Right atrium auricular region (tissue), 2 donors: ENCODE measurements at regions not wholly inside any gene's neighbourhood (a gene's known extent, or its start where the extent isn't known, plus 50 kb on each side); places are given as distances from the start of the nearest gene placed in this dataset.

Source experiments
- DNase-seq: peaks from one replicate; pipeline ENCODE4 v3.0.0-alpha.2; 2019; ENCODE audit warnings: low spot score
- H3K27ac ChIP-seq, 2 donors: fragments of 200-600 bp; sonication (generic); 1 replicate in 1 of 2; 2 replicates in 1 of 2; pipeline ENCODE4 v1.5.1; 2016 to 2019
- H3K27me3 ChIP-seq, 2 donors: fragments of 200-600 bp; sonication (generic); one replicate each; pipeline versions ENCODE4 v1.5.1 to v1.6.0; 2017 to 2019
- H3K36me3 ChIP-seq: fragments of 200-600 bp; sonication (generic); one replicate; pipeline ENCODE4 v1.5.1; 2016
- H3K4me1 ChIP-seq, 2 donors: fragments of 200-600 bp; sonication (generic); one replicate each; pipeline versions ENCODE4 v1.5.1 to v1.6.0; 2017 to 2019
- H3K4me3 ChIP-seq, 2 donors: fragments of 200-600 bp; sonication (generic); 1 replicate in 1 of 2; 2 replicates in 1 of 2; pipeline ENCODE4 v1.5.1; 2017 to 2019; ENCODE audit warnings: mild to moderate bottlenecking in 1 of 2, moderate library complexity in 1 of 2
- H3K9me3 ChIP-seq, 2 donors: fragments of 200-600 bp; sonication (generic); one replicate each; pipeline ENCODE4 v1.5.1; 2019
- CTCF ChIP-seq, 2 donors: fragments of 200-600 bp; sonication (generic); IDR thresholded peaks; one replicate each; pipeline ENCODE4 v1.5.1; 2019; ENCODE audit warnings: antibody characterized with exemption in 2 of 2

- H3K4me1 ChIP-seq = peaks cover 0 to 2% of the 10 kb centered on the region in 2 donors
- no peak for DNase-seq
- no peak overlapping the region for H3K27ac ChIP-seq
- no peak for TF ChIP-seq CTCF (IDR thresholded peaks at IDR 0.05)
- H3K36me3 ChIP-seq = no peaks in the 10 kb centered on the region
- no peaks in the 10 kb centered on the region for H3K9me3 ChIP-seq
- H3K4me3 ChIP-seq = no peak overlapping the region
- H3K27me3 ChIP-seq = no peaks in the 10 kb centered on the region
Measured at GRCh38 chr3:31191354-31191753, 296.9 kb upstream of the GADL1 start.

- H3K36me3 ChIP-seq = no peaks in the 10 kb centered on the region
- DNase-seq = no peak
- H3K4me3 ChIP-seq = no peak overlapping the region
- peaks cover 0 to 3% of the 10 kb centered on the region in 2 donors for H3K4me1 ChIP-seq
- no peaks in the 10 kb centered on the region for H3K27me3 ChIP-seq
- no peaks in the 10 kb centered on the region for H3K9me3 ChIP-seq
- H3K27ac ChIP-seq = no peak overlapping the region
- TF ChIP-seq CTCF (IDR thresholded peaks at IDR 0.05) = no peak
Measured at GRCh38 chr3:31193429-31193828, 299.0 kb upstream of the GADL1 start.

DNA sequence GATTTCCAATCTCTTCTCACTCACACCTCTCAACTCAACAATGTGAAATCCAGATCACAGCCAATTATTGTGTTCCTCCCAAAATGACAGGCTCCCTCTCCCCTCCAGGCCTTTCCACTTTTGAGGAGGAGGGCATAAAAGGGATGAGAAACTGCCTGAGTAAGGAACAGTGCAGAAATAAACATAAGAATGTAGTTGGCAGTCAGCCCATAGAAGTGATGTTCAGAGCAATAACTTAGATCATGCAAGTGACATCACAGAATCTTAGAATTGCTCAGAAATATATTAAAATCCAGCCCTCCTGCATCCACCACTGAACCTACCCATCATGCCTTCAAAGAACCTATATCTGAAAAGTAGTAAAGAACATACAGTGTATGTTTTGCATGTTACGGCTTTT is 299.4 kb upstream of the GADL1 start:
- Histone ChIP-seq H3K27ac (no peak overlapping the region), H3K4me3 (no peak overlapping the region), H3K4me1 (peaks cover 0 to 3% of the 10 kb centered on the region in 2 donors), H3K9me3 (no peaks in the 10 kb centered on the region), H3K36me3 (no peaks in the 10 kb centered on the region), H3K27me3 (no peaks in the 10 kb centered on the region)
- TF ChIP-seq CTCF (IDR thresholded peaks at IDR 0.05) = no peak
- DNase-seq = no peak

DNA sequence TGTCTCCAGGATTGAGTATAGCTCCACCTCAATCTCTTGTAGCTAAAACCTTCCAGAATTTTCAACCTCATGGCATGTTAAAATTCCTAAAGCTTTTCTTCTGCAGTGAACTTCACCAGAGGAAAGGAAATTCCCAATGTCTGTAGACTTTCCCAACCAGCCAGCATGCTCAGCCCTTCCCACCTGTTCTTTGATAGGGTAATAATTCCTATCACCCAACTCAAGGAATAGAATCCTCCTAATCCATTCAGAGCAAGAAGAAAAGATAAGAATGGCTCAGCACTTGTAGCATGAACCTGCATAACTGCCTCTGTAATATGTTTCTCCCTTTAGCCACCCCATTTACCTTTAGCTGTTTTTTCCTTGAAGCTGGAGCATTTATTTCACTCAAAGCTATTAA is 301.8 kb upstream of the GADL1 start:
- no peaks in the 10 kb centered on the region for H3K9me3 ChIP-seq

DNA sequence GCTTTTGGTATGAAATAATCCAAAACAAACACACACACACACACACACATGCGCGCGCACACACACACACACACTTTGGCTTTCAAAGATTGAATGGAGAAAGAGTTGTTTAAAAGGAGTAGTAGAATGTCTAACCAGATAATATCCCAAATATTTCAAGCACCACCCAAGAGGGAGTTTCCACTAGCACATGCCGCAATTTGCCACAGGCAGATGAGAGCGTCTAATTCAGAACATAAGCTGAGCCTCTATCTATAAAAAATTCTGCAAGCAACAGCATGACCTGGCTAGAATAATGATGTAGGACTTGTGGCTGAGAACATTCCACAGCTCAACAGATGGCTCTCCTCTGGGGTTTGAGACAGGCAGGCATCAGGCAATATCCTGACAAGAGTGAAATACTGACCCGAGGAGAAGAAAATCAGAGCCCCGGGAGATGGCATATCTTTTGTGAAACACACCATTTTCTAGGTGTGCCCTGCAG is 302.5 kb upstream of the GADL1 start:
- no peak for TF ChIP-seq CTCF (IDR thresholded peaks at IDR 0.05)
- no peak overlapping the region for H3K4me3 ChIP-seq
- peak; percentile 65 for DNase-seq

More for the DNA sequence above, 301.8 kb upstream of the GADL1 start:
- H3K4me1 ChIP-seq = peaks cover 0 to 3% of the 10 kb centered on the region in 2 donors
- H3K27me3 ChIP-seq = no peaks in the 10 kb centered on the region
- no peak overlapping the region for H3K4me3 ChIP-seq
- peak overlapping the region in 1 of 2 donors; percentile 36 for H3K27ac ChIP-seq
- H3K36me3 ChIP-seq = no peaks in the 10 kb centered on the region
- TF ChIP-seq CTCF (IDR thresholded peaks at IDR 0.05) = no peak
- no peak for DNase-seq

GRCh38 chr3:31197941-31198340 is 303.5 kb upstream of the GADL1 start:
- TF ChIP-seq CTCF (IDR thresholded peaks at IDR 0.05) = no peak
- H3K4me3 ChIP-seq = no peak overlapping the region
- peaks cover 0 to 3% of the 10 kb centered on the region in 2 donors for H3K4me1 ChIP-seq
- no peaks in the 10 kb centered on the region for H3K36me3 ChIP-seq
- no peak for DNase-seq
- H3K9me3 ChIP-seq = no peaks in the 10 kb centered on the region
- H3K27me3 ChIP-seq = no peaks in the 10 kb centered on the region
- H3K27ac ChIP-seq = peak overlapping the region in 1 of 2 donors; percentile 33

More for the DNA sequence above, 302.5 kb upstream of the GADL1 start:
- Histone ChIP-seq H3K4me1 (peaks cover 0 to 3% of the 10 kb centered on the region in 2 donors), H3K27ac (peak overlapping the region in 1 of 2 donors; percentile 33), H3K36me3 (no peaks in the 10 kb centered on the region), H3K27me3 (no peaks in the 10 kb centered on the region), H3K9me3 (no peaks in the 10 kb centered on the region)
